ENCODE measurements at regions not wholly inside any gene's neighbourhood (a gene's known extent, or its start where the extent isn't known, plus 50 kb on each side); places are given as distances from the start of the nearest gene placed in this dataset.

- no peaks in the 10 kb centered on the region for H3K9me3 ChIP-seq (ENCODE audit: control insufficient read depth, insufficient read depth, low read depth, low read length)
- H3K36me3 ChIP-seq (ENCODE audit: control insufficient read depth in 2 of 2, insufficient read depth in 1 of 2, low read length in 2 of 2): no peaks in the 10 kb centered on the region
- ChIA-PET POLR2A (no interaction called here), CTCF (interaction anchor here (0.7 kb wide), 1 partner anchor 189 kb away, joined by 3 read pairs; no protein-coding TSS in a partner anchor)
- no peaks in the 10 kb centered on the region for H3K4me1 ChIP-seq (ENCODE audit: control insufficient read depth, insufficient read depth, low read length)
- no peak overlapping the region for H3K27ac ChIP-seq (ENCODE audit: extremely low read depth, low read depth, low read length)
- H3K4me3 ChIP-seq (ENCODE audit: low read depth, low read length): no peak overlapping the region
- TF ChIP-seq ZXDB (tag by site-specific recombination; IDR thresholded peaks at IDR 0.05): no peak
- TF ChIP-seq ZNF214 (tag by site-specific recombination; IDR thresholded peaks at IDR 0.05; ENCODE audit: borderline replicate concordance): no peak
- no peak for TF ChIP-seq KLF16 (tag by site-specific recombination; IDR thresholded peaks at IDR 0.05)
- TF ChIP-seq ZNF112 (tag by site-specific recombination; IDR thresholded peaks at IDR 0.05): no peak
- no peak for TF ChIP-seq BCL11A (tag by site-specific recombination; IDR thresholded peaks at IDR 0.05; ENCODE audit: low read depth)
- no peak for TF ChIP-seq TCF7L2 (IDR thresholded peaks at IDR 0.05; ENCODE audit: borderline replicate concordance, low read depth, low read length)
Measured at GRCh38 chr10:117759266-117759665, 216.7 kb downstream of the EMX2 start.

GRCh38 chr10:117761695-117762094 lies 219.1 kb downstream of the EMX2 start:
- ChIA-PET CTCF (no interaction called here), POLR2A (interaction anchor here (0.6 kb wide), 1 partner anchor 219 kb away, joined by 3 read pairs; the partner anchor contains the start of gene EMX2)
- Histone ChIP-seq H3K4me1 (ENCODE audit: control insufficient read depth, insufficient read depth, low read length) (no peaks in the 10 kb centered on the region), H3K4me3 (ENCODE audit: low read depth, low read length) (no peak overlapping the region), H3K9me3 (ENCODE audit: control insufficient read depth, insufficient read depth, low read depth, low read length) (no peaks in the 10 kb centered on the region), H3K36me3 (ENCODE audit: control insufficient read depth in 2 of 2, insufficient read depth in 1 of 2, low read length in 2 of 2) (no peaks in the 10 kb centered on the region), H3K27ac (ENCODE audit: extremely low read depth, low read depth, low read length) (no peak overlapping the region)
- no peak for TF ChIP-seq ZNF843 (tag by site-specific recombination; IDR thresholded peaks at IDR 0.05)

GRCh38 chr10:117762126-117762818 lies 219.7 kb downstream of the EMX2 start:
- H3K27ac ChIP-seq (ENCODE audit: extremely low read depth, low read depth, low read length): no peak overlapping the region
- no peak overlapping the region for H3K4me3 ChIP-seq (ENCODE audit: low read depth, low read length)
- no peaks in the 10 kb centered on the region for H3K4me1 ChIP-seq (ENCODE audit: control insufficient read depth, insufficient read depth, low read length)
- ChIA-PET CTCF (interaction anchor here (1.1 to 1.5 kb wide), 2 partner anchors 29 to 31 kb away, joined by 3 read pairs; no protein-coding TSS in a partner anchor), POLR2A (no interaction called here)
- H3K9me3 ChIP-seq (ENCODE audit: control insufficient read depth, insufficient read depth, low read depth, low read length): no peaks in the 10 kb centered on the region
- no peaks in the 10 kb centered on the region for H3K36me3 ChIP-seq (ENCODE audit: control insufficient read depth in 2 of 2, insufficient read depth in 1 of 2, low read length in 2 of 2)
- no peak for TF ChIP-seq REST (tag by site-specific recombination; IDR thresholded peaks at IDR 0.05)
- TF ChIP-seq ZNF518A (tag by site-specific recombination; conservative IDR thresholded peaks at IDR 0.05; ENCODE audit: low read depth): no peak
- TF ChIP-seq ELK4 (IDR thresholded peaks at IDR 0.05; ENCODE audit: borderline replicate concordance, low read depth, low read length): no peak
- no peak for TF ChIP-seq KLF10 (tag by site-specific recombination; IDR thresholded peaks at IDR 0.05)
- TF ChIP-seq GLI2 (tag by site-specific recombination; IDR thresholded peaks at IDR 0.05; ENCODE audit: borderline replicate concordance, low read depth): no peak
- peak; percentile 61; the same call in 1 of the 2 replicates for TF ChIP-seq PRDM6 (tag by site-specific recombination; IDR thresholded peaks at IDR 0.05)
- no peak for TF ChIP-seq TRIM28 (IDR thresholded peaks at IDR 0.05; ENCODE audit: borderline replicate concordance, low read length)
- TF ChIP-seq ZNF792 (tag by site-specific recombination; IDR thresholded peaks at IDR 0.05): no peak
- TF ChIP-seq ZNF223 (tag by site-specific recombination; IDR thresholded peaks at IDR 0.05): no peak
- no peak for TF ChIP-seq INSM2 (tag by site-specific recombination; IDR thresholded peaks at IDR 0.05)
